Vagina (tissue), 2 donors: ENCODE measurements at regions not wholly inside any gene's neighbourhood (a gene's known extent, or its start where the extent isn't known, plus 50 kb on each side); places are given as distances from the start of the nearest gene placed in this dataset.

Experiments
- POLR2A ChIP-seq, 2 donors: fragments of 450-650 bp; IDR thresholded peaks; one replicate each; pipeline ENCODE4 v1.6.1; 2017; ENCODE audit warnings: antibody characterized with exemption in 2 of 2, mild to moderate bottlenecking in 2 of 2, moderate library complexity in 2 of 2
- POLR2AphosphoS5 ChIP-seq, 2 donors: sonication (generic); formaldehyde crosslinking; IDR thresholded peaks; one replicate each; pipeline ENCODE4 v1.9.0; 2017; ENCODE audit warnings: antibody characterized with exemption in 2 of 2, mild to moderate bottlenecking in 2 of 2, low read depth in 1 of 2; ENCODE audit not compliant: insufficient read depth in 1 of 2
- TF ChIP-seq, protein P1 (sequence below), 3 experiments: fragments of 450-650 bp in 2 of 3; fragments of 200-600 bp in 1 of 3; sonication (generic) in 1 of 3; IDR thresholded peaks; one replicate each; pipeline ENCODE4 v1.5.1; 2017 to 2019; ENCODE audit warnings: antibody characterized with exemption in 3 of 3, mild to moderate bottlenecking in 2 of 3, moderate library complexity in 2 of 3

DNA sequence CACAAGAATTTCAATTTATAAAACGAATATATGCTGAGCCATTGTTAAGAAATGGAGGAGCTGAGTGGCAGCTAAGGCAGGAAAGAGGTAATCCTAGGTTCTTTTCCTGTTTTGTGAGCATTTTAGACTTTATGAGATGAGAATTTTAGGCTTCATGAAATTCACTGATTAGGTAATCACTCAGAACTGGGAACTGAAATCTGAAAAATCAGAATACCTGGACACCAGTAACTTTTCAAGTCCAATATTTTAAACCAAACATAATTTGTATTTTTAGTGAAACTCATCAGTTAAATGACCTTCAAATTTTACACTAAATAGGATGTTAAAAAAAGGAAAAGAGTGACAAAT lies 389.9 kb downstream of the HTR1B start:
- TF ChIP-seq, protein P1, sequence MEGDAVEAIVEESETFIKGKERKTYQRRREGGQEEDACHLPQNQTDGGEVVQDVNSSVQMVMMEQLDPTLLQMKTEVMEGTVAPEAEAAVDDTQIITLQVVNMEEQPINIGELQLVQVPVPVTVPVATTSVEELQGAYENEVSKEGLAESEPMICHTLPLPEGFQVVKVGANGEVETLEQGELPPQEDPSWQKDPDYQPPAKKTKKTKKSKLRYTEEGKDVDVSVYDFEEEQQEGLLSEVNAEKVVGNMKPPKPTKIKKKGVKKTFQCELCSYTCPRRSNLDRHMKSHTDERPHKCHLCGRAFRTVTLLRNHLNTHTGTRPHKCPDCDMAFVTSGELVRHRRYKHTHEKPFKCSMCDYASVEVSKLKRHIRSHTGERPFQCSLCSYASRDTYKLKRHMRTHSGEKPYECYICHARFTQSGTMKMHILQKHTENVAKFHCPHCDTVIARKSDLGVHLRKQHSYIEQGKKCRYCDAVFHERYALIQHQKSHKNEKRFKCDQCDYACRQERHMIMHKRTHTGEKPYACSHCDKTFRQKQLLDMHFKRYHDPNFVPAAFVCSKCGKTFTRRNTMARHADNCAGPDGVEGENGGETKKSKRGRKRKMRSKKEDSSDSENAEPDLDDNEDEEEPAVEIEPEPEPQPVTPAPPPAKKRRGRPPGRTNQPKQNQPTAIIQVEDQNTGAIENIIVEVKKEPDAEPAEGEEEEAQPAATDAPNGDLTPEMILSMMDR (IDR thresholded peaks at IDR 0.05), result no peak
- TF ChIP-seq POLR2AphosphoS5 (IDR thresholded peaks at IDR 0.05; ENCODE audit: insufficient read depth in 1 of 2, low read depth in 1 of 2) (no peak), POLR2A (IDR thresholded peaks at IDR 0.05) (no peak)
